HG03520 (cell line): ENCODE measurements at regions not wholly inside any gene's neighbourhood (a gene's known extent, or its start where the extent isn't known, plus 50 kb on each side); places are given as distances from the start of the nearest gene placed in this dataset.

Experiments used
- ATAC-seq: cut with Tn5 transposase; IDR thresholded peaks from one replicate; pipeline ENCODE4 v1.9.1; 2021; ENCODE audit warnings: mild to moderate bottlenecking, moderate library complexity; ENCODE audit not compliant: unreplicated experiment

DNA sequence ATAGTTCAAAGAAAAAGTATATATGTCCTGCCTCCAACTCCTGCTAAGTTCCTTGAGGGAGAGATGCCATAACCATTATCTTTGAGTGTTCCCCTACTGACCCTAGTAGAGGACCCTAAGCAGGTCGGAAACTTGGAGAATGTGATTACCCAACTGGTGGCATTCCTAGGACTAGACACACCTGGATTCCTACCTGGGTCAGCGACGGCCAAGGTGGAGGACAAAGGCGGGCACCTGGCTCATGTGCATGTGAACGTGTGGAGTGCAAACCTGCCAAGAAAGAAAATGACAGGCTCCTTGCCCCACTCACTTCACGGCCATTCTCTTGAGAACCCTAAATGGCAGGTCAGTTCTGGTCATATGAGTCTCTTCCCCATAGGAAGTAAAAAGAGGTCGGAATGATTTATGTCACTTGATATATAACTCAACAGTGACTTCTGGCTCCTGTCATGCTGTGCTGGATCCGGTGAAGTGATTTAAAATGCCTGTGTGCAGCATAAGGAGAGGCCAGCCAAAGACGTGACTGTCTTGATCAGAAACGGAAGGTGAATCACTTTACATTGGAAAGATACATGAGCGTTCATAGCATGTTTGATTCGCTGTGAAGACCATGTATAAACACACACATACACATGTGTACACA is 371.6 kb downstream of the EIPR1 start:
- no peak for ATAC-seq

DNA sequence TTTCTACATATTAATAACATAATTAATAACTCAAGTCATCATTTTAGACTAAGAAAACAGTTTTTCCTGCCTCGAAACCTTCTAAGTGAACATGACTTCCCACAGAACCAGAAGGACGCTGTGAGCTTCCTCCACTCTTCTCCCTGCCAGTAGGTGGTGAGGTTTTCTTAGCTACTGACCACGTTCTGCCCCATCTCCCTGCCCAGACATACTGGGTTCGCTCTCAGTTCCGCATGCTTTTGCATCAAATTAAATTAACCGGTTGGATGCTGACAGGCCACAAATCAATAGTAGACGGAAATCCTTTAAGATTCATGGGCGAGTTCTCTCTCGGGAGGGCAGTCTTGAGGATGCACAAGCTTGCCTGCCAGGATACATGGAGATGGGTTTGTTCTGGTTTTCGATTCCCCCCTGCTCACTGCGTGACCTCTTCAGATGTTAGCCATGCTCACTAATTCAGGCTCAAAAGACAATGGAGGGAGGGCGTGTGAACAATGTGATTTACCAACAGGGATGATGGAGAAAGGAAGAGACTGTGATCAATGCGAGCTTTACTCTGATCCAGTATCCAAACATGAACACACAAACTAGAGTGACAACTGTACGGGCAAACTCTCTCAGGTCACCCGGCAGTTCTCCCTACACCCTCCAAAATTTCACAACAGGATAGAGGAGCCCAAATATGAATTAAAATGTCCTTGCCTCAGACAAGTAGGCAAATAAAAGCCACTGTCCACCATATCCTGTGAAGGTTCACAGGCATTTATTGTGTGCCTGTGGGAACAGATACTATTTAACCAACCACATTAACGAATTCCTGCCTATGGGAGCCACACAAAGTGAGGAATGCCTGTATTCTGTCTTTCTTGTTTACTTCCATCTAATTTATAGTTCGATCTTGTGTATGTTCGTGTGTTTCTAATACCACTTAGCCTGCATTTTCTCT is 375.7 kb downstream of the EIPR1 start:
- ATAC-seq = no peak

DNA sequence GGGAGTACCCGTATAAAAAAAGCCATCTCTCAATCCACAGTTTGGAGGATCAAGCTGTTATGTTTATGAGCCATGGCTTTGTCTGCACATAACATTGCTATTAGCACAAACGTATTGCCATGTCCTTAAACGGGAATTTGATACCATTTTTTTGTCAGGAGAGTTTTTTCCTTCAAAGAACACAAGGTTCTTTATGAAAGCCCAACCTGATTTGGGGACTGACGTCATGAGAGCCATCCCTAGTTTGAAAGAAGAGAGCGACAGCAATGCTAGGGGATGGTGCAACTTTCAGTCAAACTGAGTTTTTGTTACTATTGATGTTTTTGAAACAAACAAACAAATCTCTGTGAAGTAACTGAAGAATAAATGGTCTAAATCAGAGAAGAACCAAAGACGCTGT is 376.6 kb downstream of the EIPR1 start:
- no peak for ATAC-seq

DNA sequence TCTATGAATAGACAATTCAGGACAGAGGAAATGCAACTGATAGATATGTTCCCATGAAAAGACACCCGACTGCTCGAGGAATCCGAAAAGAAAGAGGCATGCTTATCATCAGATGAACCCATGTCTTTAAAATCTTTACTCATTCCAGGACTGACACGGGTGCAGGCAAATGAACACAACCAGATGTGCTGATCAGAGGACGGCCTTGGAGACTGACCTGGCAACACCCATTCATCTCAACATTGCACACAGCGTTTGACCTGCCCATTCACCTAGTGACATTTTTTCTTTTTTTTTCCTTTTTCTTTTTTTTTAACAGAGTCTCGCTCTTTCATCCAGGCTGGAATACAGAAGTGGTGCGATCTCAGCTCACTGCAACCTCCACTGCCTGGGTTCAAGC is 377.5 kb downstream of the EIPR1 start:
- no peak for ATAC-seq

DNA sequence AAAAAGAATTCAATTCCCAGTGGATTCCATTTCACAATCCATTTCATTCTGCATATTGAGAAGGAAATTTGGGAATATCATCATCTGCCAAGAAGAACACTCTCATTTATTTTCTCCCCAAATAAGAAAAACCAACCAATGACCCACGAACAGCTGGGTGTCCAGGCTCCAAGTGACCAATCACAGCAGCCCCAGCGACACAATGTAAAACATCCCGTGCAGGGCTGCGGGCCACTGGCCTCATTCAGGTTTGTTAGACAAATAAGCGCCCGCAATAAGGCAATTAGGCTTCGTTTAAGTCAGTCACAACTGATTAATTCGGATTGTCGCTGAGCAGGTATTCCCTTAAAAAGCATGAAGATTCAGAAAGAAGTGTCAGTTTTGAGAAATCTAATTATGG is 378.6 kb downstream of the EIPR1 start:
- no peak for ATAC-seq

DNA sequence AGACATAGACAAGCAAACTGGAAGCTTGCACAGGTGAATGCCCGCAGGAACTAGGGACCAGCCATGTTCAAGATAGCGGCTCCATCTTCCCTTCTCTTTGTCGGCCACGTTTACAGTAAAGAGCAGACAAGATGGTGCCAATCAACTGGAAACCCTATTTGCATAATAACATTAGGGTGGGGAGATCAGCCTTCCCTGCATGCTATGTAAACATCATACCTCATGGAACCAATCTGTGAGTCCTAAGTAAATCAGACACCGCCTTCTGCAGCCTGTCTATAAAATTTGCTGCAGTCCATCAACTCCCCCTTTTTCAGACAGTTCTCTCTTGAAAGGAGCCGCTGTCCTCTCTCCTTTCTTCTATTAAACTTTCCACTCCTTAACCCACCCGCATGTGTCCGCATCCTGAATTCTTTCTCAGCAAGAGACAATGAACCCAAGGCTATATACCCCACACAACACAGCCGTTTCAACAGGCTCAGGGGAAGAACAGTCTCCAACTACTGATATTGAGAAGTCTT is 384.4 kb downstream of the EIPR1 start:
- ATAC-seq = no peak

DNA sequence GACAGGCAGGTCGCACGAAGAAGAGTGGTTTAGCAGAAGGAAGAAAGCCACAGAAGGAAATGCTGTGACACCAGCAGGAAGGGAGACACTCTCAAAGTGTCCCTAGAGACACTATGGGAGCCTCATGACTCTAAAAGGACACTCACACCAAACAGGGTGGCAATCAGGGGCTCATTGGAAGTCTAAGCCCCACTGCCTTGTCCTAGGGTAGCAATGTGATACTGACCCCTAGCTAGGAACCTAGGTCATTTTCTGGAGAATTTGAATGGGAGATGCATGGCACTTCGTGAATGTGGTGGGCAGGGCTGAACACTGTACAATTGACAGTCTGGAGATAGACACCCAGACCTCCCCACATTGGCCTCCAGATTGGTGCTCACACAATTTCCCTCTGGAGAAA is 385.0 kb downstream of the EIPR1 start:
- ATAC-seq = no peak

DNA sequence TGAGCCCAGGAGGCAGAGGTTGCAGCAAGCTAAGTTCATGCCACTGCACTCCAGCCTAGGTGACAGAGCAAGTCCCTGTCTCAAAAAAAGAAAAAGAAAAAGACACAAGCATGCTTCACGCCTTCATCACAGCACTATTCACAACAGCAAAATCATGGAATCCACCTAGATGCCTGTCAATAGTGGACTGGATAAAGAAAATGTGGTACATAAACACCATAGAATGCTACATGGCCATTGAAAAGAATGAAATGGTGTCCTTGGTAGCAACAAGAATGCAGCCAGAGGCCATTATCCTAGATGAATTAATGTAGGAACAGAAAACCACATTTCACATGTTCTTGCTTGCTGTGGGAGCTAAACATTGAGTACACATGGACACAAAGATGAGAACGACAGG is 392.6 kb downstream of the EIPR1 start:
- no peak for ATAC-seq

DNA sequence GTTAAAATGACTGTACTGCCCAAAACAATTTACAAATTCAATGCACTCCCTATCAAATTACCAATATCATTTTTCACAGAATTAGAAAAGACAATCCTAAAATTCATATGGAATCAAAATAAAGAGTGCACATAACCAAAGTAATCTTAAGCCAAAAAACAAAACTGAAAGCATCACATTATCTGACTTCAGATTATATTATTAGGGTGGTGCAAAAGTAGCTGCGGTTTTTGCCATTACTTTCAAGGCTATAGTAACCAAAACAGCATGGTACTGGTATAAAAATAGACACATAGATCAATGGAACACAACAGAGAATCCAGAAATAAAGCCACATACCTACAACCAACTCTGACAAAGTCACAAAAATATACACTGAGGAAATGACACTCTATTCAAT is 396.6 kb downstream of the EIPR1 start:
- ATAC-seq = no peak

DNA sequence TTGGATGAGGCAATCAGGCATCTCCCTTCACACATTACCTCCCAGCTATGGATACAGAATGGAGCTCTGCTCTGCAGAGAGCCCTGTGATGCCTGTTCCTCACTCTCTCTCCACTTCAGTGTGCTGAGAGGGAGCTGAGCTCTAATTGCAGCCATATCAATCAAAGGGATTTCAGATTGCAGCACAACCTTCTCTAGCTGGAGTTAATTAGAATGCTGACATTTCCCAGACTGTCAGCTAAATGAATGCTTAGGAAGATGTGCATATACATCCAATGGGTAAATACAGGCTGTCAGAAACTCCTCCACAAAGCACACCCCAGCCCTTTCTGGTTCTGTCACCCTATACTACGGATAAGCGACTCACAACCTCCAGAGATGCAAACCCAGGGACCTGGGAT is 402.6 kb downstream of the EIPR1 start:
- no peak for ATAC-seq

DNA sequence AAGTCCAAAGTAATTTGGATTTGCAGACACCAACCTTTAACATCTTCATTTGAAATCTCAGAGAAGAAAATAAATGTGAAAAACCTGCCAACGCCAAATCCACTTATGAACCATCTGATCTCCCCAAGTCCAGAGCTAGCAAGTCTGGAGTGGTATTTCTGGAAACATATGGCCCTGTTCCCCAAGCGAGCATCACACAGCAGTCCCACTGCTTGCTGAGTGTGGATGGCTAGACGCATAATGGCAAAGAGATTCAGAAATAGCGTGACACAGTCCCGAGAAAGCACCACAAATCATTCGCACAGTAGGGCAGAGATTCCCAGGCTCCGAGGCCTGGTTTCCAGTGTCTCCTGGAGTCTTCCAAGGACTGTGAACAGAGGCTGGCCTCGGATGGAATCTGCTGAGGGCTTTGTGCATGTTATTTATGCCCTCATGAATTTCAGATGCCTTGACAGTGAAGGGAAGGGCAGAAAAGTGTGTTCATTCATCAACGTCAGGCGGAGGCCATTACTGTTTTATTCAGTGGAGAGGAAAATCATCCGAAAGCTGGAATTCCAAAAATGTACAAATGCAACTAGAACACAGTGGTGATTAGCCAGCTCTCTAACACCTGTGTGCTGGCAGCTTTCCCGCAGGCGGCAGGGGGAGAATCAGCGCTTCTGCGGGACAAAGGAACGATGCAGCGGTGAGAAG is 417.0 kb downstream of the EIPR1 start:
- ATAC-seq = no peak

DNA sequence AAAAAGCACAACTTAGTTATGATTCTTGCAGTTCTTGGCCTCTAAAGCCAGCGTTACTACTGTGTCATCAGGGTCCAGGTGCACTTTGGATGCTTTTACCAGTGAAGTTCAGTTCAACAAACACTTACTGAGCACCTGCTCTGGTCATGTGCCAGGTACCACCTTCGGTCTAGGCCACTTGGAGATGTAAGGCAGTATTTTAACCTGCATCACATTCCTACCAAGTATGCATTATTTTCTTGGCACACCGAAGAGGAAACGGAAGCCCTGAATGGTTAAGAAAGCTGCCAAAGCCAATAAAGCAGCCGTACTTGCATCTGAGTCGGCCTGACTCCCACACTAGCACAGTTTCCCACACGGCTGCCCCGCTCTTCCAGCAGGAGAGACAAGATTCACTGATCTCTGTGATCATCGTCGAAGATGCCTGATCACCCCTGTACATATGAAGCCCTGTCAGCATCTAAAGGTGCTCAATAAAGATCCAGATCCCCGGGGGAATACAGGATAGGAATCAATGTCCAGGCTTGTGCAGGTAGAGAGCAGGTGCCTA is 427.1 kb downstream of the EIPR1 start:
- ATAC-seq = no peak

DNA sequence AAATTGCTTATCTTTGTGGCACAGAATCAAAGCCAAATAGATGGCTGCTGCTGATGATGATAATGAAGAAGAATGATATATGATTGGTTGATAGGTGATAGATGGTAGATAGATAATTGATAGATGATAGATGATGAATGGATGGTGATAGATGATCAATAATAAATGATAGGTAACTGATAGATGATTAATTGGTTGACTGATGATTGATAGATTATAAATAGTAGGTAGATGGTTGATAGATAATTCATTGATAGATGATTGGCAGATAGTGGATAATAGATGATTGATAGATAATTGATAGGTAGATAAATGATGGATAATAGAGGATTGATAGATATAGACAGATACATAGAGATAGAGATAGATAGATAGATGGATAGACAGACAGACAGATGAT is 430.2 kb downstream of the EIPR1 start:
- ATAC-seq = no peak

DNA sequence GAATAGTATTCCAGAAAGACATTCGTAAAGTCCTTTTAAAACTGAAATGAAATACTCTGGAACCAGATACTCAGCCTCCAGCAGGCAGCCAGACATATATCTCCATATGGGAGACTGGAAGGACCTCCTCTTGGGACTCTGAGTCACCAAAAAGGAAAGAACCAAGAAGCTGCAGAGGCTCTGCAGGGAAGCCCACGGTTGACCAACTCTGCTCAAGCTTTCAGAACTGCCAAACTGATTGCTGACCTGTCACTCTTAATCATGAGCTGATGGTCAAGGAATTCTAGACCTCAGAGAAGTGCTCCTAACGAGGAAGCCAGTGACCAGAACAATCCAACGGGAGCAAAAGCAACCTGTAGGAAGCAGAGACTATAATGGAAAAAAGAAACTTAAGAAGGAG is 434.7 kb downstream of the EIPR1 start:
- no peak for ATAC-seq

DNA sequence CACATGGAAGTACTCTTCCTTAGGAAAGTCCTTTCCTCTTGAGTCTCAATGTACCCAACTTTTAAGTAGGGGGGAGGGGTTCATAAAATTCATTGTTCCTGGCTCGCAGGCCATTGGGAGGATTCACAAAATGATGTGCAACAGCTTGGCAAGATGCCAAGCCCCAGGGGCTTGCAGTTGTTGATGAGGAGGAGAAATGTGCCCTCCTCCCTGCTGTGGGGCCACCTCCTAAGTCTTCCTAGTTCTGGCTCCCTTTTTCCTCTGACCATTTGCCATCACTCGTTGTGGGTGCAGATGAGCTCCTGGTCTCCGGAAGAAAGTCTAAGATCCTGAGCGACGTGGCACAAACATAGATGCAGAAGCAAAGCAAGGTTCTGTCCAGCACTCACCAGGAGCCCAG is 435.4 kb downstream of the EIPR1 start:
- ATAC-seq = no peak

DNA sequence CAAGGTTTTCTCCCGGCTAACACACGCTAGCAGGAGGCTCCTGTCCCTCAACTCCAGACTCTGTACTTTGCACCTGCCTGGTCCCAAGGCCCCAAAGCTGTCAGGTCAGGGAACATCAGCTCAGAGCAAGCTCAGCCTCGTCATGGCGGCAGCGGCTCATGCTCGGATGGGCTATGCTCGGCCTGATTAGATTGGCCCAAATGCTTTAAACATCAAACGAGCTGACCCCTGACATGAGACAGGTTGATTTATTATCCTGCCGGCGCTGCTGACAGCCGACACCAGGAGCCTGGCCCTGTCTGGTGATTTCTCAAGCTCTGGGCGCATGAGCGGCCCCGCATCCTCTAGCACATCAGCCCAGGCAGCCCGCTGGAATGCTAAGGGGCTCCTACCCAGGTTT is 436.4 kb downstream of the EIPR1 start:
- no peak for ATAC-seq

DNA sequence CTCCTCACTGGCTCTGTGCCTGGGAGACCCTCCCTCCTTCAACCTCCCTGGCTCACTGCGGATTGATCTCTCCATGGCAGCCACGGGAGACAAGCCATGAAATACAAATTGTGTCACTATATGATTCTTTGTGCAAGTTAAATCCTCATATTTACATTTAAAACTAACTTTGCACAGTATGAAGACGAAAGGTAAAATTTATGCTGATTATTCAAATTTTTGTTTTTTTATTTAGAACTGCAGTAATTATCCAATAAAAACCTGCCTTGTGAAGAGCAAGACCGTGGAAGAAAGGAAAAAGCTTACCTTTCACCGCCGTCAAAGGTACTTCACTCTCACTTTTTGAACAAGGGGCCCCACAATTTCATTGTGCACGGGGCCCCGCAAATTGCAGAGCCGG is 436.9 kb downstream of the EIPR1 start:
- no peak for ATAC-seq

DNA sequence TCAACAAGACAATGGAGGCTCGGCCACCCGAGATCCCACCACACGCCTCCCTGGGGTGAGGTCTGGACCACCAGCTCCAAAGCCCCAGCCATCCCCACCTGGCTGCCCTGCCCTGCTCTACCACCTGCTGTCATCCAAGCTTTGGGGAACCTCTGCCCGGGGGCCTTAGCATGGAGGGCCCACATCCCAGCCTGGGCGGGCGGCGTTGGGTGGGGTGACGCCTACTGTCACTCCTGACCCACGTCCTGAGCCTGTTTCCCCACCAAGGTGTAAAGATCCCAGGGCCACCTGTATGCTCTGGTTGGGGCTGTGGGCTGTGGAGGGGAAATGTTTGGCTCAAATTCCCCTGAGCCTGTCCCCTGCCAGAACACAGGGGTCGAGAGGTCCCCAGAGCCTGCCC is 437.6 kb downstream of the EIPR1 start:
- no peak for ATAC-seq

DNA sequence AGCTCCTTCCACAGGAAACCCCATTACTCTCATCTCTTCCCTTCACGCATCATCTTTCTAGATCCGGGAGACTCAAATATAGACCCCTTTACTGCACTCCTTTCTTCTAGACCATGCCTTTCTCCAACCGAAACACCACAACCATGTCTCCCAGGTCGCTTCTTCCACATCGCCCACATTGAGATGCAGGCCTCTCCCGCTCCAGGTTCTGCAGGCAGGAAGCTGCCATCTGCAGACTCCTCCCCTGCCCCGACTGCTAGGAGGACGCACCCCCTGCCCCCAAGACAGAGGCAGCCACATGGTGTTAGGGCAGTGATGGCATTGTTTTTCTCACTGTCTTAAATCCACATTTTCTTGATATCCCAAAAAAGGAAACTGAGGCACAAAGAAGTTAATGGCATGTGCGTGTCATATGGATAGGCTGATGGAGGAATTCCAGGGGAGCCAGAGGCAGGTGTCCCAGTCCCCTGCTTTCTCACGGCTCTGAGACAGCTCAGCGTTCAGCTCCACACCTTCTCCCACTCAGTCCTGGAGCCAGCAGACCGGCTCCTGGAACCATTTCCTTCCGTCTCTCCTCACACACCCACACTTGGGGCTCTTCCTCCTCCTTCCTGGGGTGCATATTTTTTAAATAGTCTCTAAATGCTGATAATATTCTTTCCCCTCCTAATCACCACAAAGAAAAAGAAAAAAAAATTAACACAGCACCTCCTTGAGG is 438.4 kb downstream of the EIPR1 start:
- ATAC-seq = no peak

DNA sequence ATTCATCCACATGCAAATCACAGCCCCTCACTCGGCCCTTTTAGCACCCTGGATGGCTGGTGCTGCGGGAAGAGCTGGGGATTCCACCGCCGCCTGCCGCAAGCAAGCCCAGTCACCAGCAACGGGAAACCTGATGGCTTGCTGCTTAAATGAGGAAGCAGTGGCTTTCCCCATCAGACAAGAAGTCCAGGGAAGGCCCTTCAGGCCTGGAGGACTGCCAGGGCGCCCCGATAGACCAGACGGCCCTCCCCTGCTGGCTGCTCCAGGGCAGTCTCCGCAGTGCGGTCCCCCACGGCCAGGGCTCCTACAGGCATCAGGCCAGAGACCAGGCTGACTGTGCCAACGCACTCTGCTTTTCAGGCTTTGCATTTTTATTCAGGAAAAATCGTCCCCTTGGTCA is 439.1 kb downstream of the EIPR1 start:
- ATAC-seq = no peak
